T-helper 2 cell (primary cell): ENCODE measurements at regions not wholly inside any gene's neighbourhood (a gene's known extent, or its start where the extent isn't known, plus 50 kb on each side); places are given as distances from the start of the nearest gene placed in this dataset.

Experiments
- DNase-seq, 5 experiments: peaks; one replicate each; pipeline versions ENCODE4 v3.0.0 to v3.0.0-alpha.2; 2012 to 2022

DNA sequence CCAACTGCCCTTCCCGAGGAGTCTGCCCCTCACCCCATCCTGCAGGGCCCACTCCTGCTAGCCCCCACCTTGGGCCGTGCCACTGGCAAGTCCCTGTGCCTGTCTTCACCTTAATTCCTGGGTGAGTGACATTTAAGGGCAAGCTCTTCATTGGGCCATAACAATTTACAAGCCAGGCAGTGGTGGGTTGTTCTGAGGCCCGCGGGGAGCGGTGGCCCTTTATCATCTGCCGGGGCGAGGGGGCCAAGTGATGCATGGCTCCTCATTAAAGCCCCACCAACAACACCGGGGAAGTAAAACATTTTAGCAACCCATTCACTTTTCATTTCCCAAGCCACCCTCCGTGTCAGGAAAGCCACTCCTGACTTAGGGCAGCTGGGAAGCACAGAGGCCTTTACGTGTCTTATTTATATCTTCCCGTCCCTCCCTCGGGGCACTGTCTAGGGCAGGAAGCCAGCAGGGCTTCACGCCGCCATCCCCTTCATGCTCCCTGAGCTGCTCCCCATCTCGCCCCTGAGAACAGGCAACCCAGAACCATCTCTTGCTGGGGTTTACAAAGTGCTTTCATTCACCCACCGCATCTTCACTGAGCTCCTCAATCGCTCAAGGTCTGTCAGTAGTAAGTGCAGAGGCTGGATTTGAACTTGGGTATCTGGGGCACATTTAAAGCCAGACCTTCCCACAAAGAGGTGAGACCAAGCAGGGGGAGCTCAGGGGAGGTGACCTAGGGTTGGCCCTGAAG lies 55.5 kb upstream of the CCDC167 start:
- no peak for DNase-seq

DNA sequence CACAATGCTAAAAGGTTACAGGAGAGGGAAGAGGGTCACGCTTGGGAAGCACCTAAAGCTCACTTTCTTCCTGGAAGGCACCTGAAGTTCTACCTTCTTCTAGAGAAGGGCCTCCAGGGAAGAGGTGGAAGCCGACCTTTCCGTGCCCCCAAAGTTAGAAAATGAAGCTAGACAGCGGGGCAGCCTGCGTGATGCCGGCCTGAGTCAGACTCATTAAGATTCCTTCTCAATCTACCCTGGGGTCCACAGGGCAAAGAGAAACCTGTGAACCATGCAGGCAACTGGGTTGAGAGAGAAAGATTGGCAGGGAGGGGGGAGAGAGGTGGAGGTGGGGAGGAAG lies 54.8 kb upstream of the CCDC167 start:
- DNase-seq = no peak

DNA sequence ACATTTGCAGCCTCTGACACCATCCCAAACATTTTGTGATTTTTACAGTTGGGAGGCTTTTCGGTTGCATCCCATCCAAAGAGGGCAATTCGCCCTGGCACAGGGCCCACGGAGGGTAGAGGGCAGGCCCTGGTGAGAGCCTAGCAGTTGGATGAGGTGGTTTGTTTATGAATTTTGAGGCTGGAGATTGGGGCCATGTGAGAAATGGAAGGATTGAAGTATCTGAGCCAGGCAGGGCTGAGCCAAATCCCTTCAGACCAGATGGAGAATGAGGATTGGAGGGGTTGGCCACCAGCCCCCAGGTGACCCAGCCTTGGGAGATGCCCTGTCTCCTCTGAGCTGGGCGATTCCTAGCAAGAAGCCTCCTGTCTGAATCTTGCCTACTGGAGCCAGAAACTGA lies 52.6 kb upstream of the CCDC167 start:
- DNase-seq = no peak

DNA sequence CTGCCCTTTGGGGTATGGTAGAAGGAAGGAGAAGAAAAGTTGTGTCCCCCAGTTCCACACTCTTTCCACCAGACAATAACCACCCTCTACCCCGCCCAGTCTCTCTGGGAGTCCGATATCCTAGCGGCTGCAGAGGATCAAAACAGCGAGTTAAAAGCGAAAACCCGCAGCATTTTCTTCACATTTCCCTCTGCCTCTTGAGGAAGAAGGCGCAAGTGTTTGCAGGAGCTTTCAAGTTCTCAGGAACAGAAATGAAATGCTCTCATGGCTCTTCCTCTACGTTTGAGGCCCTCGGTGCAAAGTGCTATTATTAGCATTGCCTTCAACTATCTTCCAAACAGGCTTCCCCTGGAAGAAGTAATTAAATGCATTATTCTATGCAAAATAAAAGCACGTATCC lies 52.2 kb upstream of the CCDC167 start:
- no peak for DNase-seq

DNA sequence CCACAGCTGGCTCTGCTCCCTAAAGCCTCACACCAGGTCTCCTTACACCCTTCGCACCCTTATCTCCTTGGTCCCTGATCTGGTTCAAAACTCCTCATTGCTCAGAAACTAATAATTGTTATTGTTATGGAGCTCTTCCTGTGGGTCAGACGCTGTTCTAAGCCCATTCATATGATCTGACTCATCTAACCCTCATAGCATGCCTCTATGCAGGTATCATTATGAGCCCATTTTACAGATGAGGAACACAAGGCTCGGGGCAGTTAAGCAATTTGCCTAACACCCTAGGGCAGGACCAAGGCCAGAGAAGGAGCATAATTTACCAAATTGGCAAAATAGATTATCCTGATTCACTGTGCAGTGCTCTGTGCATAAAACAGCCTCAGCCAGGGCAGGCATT lies 51.8 kb upstream of the CCDC167 start:
- no peak for DNase-seq

DNA sequence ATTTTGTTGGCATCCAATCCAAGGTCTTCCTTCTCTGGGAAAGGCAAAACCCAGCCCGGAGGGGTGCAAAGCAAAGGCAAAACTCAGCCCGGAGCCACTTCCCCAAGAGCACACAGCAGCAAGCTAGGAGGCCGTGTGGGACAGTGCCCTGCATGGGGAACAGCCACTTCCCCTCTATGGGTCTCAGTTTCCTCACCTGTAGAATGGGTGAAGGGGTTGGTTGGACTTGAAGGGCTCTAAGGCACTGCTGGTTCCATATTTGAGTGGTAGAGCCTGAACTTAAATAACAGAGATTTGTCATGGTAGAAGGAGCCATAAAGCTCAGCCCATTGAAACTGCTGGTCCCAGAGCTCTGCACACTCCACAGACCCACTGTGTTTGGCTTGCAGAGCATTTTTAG lies 51.3 kb upstream of the CCDC167 start:
- no peak for DNase-seq

DNA sequence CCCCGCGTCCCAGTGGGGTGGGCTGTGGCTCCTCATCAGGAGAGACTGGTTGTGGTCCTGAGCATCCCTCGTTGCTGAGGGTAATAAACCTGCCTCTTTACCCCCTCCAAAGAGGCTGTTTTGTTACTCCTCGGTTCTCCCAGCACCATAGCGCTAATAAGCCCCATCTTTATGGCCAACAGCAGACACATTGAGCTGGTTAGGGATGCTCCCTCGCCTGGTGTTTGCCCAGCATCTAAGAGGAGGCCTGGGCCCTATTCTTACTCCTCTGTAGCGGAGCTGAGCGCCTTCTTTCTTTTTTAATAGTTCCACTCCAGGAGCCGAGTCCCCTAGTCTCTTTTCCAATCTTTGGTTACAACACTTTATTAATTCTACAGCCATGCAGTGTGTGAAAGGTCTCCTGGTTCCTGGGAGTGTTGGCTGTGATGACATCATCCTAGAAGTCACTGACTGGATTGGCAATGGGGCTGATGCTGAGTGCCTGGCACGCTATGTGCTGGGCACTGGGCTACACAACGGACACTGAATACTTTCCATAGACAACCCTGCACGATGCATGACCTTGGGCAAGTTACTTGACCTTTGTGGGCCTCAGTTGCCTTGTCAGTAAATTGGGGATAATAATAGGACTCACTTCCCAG lies 50.6 kb upstream of the CCDC167 start:
- DNase-seq = no peak

DNA sequence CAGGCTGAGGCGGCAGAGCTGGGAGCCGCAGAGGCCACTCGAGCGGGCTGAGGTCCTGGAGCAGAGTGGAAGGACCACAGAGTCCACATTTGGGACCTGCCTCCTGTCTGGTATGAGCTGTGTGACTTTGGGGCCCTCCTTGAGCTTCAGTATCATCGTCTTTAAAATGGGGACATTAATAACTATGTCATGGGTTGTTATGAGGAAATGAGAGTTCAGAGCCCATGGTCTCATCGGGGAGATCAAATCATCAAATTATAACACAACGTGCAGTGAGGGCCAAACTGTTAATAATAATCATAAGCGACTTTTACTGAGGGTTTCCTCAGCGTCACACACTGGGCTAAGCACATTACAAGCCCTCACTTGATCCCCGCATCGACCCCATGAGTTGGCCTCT lies 49.9 kb upstream of the CCDC167 start:
- no peak for DNase-seq
